NCI-H2196 treated with DMSO at 0.1 percent for 48 hours (cell line): ENCODE measurements at regions not wholly inside any gene's neighbourhood (a gene's known extent, or its start where the extent isn't known, plus 50 kb on each side); places are given as distances from the start of the nearest gene placed in this dataset.

Experiments used
- DNase-seq: peaks from one replicate; lab custom pipeline; 2025; ENCODE audit not compliant: unreplicated experiment; lab: John Stamatoyannopoulos, UW

DNA sequence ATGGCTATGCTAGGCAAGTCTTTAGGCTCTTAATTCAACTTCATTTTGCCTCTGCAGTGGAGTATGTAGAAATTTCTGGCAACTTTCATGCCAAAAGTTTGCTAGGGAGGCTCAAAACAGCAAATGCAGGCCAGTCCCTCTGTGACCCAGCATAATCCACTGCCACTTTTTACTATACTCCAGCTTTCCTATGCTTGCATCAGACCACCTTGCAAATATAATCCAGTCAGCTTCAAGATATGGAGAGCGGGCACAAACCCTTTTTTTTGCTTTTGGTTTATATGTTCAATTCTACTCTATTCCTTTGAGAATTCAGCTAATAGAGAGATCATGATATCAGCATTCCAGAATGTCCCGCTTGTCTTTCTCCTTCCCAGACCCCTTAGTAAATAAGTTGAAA lies 192.0 kb upstream of the PABPC4L start:
- no peak for DNase-seq

DNA sequence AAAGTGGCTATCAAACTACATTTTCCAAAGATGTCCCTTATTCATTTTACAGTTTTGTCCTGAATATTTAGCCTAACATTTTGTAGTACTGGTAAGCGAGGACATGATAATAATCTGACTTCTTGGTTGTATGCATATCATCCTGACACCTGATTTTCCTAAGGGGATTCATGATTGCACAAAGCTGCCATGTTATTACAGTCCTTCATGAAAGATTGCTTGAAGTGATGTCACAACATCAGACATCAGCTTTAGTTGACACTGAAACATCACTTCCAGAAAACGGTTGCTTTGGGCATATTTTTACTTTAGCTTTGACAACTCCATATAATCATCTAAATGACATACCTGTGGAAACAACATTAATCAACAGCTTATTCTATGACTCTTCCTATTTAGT lies 188.7 kb upstream of the PABPC4L start:
- DNase-seq: no peak

DNA sequence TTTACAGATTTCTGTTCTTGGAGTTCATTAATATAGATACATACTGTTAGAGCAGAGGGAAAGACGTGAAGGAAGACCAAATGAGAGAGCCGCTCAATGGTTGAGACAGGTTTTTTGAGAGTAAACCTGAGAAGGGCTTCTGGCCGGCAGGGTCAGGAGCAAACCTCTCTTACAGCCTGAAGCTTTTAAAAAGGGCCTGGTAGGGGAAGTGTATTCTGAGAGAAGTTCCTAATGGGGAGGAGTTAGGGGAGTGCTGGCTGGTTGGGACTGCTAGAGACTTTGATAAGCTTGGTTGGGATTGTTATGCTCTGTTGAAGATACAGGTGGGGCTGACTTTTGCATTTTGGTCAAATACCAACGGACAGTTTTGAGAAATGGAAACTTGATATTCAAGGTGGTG lies 186.8 kb upstream of the PABPC4L start:
- no peak for DNase-seq

DNA sequence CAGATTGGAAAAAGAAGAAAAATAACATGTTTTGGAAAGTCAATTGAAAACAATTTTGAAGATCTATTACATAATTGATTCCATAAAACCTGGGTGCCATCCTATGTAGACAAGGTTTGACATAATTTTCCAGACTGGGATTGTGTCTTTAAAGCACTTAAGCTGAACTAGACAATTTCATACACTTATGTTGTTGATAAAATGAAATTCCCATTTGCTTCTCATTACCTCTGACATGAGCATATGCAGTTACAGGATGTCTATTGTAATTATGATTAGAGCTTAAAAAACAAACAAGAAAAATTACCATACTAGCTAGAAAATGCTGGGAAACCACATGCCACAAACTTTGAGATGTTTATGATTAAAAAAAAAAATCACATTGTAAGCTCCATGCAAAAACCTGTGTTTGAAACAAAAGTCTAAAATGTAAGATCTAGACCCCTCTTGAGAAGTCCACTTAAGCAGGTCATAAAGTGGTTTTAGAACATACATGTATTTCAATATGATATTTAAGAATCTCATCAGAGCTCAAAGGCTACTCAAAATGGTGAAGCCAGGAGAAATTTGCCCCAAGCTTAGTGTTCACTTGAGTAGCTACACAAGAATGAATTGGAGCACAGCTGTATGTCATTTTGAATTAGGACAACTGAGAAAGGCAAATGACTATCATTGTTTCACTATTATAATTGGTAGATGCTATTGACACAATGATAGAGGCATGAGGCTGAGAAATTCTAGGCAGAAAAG lies 181.1 kb upstream of the PABPC4L start:
- DNase-seq: no peak

DNA sequence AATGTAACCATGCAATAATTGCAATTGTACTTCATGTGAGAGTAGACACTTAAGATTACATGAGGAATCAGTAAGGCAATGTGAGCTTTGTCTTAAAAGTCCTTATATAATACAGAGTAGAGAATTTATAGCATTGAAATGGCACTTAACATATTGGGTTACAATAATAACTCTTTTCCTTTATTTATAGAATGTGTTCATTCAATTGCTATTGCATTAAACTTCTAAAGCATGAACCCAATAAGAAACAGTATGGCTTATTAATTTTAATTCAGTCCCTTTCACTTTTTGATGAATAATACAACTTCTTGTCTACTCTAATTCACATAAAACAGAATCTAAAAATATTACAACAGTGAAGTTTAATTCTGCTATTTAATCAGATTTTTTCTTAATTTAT lies 174.2 kb upstream of the PABPC4L start:
- no peak for DNase-seq

DNA sequence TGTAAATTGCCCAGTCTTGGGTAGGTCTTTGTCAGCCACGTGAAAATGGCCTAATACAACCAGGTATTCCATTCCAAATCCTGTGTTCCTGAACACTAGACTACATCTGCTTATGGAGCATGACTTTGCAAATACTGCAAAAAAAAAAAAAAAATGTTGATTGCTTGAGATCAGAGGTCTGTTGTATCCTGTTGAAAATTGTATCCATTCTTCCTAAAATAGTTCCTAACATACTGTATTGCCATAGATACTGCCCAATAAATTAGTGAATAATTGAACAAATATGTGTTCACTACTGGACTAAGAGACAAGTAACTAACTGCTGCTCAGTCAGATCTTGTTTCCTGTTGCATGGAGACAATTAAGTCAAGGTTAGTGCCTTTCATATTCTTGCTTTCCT lies 164.3 kb upstream of the PABPC4L start:
- DNase-seq: no peak

DNA sequence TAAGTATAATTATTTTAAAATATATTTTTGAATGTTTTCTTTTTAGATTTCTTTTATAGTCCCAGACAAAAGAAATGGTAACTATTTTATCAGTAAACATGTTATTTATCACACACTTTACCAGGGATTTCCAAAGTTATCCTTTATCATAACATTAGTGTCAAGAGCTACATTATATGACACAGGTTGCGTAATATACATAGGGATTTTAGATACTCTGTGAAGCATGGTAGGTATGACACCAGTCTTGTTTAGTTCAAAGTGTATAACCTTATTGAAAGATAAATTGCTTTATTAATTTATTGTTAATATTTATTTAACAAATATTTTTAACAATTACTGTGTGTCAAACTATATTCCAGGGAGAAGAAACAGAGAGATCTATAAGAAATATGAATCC lies 163.3 kb upstream of the PABPC4L start:
- DNase-seq: no peak

DNA sequence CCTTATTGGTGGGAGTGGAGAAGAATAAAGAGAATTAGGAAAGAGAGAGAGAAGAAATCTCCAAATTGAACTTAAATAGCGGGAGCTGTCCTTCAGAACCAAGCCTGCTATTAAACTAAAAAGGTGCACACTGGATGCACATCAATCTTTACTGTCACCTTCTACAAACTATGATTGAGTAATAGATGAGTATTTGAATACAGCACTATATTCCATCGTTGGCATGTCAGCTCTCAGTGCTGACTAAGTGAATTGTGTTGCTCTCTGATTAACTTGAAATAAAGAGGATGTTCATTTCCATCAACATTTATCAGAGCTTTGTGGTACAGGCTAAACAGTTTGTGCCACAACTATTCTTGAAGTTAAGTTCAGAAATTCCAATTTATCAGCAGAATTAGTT lies 143.7 kb upstream of the PABPC4L start:
- DNase-seq: no peak

DNA sequence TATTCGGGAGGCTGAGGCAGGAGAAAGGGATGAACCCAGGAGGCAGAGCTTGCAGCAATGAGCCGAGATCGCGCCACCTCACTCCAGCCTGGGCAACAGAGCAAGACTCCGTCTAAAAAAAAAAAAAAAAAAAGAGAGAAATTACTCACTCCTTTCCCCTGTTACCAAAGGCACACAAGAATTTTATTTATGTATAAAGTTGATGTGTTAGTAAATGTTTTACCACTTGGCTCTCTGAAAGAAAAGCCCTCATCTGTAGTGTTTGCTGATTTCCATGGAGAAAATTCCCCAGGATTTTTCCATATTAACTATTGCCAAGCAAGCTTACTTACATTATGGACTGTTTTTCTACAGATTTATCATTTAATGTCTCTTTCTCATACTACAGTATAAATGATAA lies 142.1 kb upstream of the PABPC4L start:
- DNase-seq: no peak

DNA sequence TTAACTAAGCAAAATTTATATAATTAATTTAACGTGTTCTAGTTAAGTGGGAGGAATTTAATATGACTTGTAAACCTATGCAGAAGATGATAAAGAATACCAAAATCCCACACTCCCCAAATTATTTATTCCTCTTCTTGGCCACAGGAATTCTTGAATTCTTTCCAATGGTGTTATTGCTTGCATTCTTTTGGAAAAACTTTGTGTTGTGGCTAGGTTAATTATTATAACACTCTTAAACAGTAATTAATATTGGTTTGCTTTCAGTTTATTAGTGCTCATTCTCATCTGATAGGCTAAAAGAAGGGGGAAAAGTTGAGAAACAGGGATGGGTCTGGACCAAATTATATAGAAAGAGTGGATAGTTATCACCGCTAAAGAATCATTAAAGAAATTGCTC lies 141.5 kb upstream of the PABPC4L start:
- no peak for DNase-seq

DNA sequence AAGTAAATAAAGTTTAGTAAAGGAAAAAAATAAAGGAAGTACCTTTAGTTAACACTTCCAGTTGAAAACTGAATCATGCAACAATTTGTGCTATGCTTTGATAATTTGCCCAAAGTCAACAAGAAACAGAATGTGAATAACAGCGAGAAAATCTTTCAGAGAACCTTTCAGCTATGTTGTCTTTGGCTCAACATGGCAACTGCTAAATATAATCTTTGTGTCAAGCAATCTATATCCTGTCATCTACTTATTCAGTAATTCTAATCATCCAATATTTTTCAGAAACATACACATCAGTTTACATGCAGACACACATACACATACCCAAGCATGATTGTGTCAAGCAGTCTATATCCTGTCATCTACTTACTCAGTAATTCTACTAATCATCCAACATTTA lies 136.0 kb upstream of the PABPC4L start:
- DNase-seq: no peak

DNA sequence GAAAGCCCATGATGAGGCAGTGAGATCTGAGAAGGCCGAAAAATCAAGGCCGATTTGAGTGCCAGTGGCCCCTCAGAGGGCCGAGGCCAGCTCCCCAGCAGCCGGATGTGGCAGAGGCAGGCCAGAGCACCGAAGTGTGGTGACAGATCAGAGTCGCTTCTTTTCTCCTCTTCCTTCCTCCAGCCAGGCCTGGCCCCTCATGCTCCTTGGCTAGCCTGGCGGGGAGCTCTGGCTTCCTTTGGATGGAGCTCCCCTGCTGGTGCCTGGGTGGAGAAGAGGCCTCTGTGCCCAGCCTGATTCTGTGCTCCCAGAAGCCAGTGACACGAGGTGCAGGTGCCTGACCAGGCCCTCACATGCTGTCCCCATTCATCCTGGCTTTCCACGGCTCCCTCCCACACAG lies 127.2 kb upstream of the PABPC4L start:
- no peak for DNase-seq

DNA sequence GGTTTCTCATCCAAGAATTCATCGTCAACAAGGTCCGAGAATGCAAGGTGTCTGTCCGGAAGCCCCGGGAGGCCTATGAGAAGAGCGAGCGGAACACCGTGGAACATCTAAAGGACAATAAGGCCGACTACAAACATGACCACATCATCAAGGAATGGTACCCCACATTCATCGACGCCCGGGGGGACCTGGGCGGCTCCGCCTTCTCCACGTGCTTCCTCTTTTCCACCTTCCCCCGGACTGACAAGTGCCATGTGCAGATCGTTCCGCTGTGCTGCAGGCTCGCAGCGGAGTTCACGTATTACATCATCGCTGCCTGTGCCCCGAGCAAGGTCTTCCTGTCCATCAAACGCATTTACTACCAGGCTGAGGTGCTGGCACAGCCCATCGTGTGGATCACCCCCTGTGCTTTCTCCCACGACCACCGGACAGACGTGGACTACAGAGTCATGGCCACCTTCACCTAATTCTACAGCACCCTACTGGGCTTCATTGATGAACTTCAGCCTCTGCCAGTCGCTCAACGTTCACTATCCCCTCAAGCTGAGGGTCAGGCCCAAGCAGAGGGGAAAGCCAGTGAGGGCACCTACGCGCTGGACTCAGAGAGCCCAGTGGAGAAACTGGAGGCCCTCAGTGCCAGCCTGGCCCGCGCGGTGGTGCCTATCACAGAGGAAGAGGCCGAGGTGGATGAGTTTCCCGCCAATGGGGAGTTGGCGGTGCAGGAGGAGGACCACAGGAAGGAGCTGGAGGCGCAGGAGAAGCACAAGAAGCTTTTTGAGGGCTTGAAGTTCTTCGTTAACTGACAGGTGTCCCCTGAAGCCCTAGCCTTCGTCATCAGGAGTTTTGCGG lies 125.9 kb upstream of the PABPC4L start:
- DNase-seq: no peak

DNA sequence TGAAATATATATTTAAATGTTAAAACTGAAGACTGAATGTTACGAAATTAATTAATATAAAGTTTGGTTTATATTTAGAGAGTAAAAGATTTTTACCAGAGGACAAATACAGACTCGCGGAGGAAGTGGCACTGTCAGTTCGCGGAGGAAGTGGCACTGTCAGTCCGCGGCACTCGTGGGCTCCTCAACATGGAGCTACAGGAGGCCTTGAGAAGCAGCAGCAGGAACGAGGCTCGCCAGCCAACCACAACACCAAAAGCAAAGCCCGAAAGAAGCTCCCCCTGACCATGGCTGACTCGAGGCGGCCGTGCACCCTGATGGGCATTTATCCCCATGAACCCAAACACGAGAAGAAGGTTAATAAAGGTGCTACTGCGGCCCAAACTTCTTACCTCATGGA lies 125.3 kb upstream of the PABPC4L start:
- no peak for DNase-seq

DNA sequence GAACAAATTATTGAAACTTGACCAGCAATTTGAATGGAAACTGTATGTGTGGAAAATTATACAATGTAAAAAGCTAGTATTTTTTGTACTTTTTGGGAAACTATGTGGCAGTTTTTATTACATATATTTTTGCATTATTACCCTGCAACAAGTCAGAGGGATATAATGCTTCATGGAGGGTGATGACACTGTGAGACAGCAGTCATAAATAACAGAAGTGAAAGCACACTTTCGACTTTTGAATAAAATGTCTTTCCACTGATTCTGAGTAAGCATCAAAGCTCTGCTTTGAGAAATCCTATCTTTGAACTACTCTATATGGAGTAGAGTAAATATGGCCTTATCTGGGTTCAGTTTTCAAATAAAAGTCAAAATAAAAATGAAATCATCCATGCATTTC lies 122.6 kb upstream of the PABPC4L start:
- no peak for DNase-seq

DNA sequence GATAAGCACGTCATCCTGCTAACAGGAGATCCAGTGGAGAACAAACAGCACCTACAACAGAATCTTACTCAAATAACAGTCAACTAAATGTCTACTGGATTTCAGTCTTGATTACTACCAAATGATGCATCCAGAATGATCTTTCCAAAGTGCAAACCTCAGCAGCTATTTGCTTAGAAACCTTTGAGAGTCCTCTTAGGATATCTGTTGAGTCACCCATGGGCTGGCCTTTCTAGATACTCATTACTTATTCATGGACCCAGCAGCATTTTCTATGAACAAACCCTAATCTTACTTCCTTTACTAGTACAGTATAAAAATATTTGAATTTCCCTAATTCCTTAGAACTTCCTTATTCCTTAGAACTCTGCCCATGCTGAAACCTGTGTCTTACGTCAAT lies 118.5 kb upstream of the PABPC4L start:
- DNase-seq: no peak

DNA sequence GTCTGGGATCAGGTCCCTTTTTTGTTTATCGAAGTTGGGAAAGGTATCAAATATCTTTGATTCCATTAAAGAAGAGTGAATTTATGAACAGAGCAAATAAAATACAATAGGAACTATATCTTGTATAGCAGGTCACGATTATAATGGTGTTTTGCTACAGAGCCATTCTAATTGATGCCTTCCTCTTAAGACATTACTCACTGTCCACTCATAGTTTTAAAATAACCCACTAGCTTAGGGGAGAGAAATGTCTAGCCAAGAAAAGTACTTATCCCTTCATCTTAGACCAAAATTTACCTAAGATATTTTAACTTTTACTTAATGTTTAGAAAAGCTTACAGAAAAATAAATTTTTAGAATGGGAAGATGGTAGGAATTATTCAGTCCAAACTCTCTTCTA lies 112.0 kb upstream of the PABPC4L start:
- no peak for DNase-seq

DNA sequence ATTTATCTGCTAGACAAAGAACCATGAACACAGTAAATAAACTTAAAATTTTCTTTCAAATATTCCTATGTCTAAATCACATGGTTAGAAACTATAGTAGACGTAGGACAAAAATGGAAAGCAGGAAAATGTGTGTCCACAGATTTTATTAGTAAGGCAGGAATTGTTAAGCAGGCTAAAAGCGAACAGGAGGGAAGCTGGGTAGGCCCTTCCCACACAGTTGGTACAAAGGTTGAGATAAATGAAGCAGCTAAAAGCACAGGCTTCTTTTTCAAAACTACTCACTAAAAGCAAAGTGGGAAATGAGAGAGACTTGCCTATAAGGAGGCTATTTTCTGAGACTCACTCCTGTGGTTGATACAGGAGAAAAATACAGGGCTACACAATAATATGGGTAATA lies 108.1 kb upstream of the PABPC4L start:
- no peak for DNase-seq

DNA sequence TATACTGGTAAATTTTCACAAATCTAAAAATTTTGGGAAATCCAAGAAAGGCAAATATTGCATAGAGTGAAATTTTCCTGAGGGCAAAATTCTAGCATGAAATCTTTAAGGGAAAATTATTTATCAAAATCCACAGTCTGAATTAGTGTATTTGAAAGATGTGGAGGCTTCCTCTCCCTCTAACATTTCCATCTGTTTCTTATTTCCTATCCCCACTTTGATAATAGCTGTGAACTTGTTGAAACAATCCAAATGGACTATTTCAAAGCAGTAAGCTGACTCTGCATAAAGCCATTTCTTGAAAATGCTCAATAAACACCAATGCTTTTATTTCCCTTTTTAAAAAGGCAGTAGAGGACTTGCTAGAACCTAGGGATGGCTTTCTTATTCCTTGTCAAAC lies 107.3 kb upstream of the PABPC4L start:
- DNase-seq: no peak

DNA sequence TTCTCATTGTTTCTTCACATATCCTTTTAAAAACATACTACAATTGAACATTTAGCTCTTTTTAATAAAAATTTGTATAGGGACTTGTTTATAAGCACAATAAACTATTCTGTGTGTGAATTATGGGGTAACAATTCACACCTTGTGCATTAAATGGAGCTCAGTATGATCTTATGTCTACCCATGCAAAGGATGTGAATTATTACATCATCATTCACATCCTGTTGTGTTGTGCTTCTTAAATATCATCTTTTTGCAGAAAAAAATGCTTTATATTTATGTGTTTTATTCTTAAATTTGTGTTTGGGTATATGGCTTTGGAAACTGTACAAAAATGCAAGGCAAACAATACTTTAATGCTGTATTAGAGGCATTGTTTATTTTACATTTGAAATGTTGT lies 96.7 kb upstream of the PABPC4L start:
- no peak for DNase-seq

DNA sequence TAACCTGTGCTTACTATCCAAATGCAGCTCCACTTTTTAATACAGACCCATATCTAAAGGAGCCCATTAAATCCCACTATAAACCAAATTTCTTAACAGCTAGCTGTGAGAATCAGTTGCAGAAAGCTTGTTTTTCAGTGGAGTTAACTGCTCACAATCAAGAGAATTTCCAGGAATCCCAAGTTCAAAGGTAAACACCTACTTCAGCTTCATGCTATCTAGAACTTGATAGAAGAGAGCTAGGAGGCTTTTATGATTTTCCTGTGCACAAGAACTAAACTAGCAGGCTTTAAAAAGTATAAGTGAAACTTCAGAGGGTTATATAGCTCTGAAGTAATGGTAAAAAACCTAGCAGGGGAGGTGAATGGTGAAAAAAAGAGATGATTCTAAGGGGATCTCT lies 96.2 kb upstream of the PABPC4L start:
- no peak for DNase-seq

DNA sequence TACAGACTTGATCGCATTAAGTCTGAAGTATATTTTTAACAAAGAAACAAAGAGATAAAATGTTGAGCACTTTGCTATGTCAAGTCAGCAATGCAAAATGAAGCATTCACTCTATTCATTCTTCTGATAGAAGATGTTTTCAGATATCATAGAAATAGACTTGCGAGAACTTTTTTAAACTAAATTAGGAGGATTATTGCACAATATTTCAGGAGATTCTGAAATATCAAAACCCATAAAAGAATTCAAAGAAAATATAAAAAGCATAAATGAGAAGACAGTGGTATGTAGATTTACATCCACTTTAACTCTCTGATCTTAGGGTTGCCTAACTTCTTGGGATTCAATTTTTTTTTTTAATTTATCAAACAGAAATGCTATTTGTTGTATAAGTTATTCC lies 81.1 kb upstream of the PABPC4L start:
- no peak for DNase-seq

DNA sequence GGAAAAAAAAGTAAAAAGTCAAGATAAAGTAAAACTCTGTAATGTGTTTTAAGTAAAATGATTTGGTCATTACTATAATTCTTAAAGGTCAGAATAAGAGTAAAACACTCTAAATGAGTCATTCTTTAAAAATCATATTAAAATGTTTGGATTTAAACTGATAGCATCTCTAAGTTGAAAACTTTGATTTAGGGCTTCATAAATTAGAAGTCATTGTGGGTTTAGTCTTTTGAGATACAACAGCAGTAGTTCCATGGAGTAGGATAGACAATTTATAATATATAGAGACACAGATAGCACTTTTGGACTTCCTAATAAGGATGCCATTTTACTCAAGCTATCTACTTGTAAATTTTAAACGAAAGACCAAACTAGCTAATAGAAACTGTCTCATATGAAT lies 77.1 kb upstream of the PABPC4L start:
- DNase-seq: no peak
